ENCODE measurements at regions not wholly inside any gene's neighbourhood (a gene's known extent, or its start where the extent isn't known, plus 50 kb on each side); places are given as distances from the start of the nearest gene placed in this dataset.

DNA sequence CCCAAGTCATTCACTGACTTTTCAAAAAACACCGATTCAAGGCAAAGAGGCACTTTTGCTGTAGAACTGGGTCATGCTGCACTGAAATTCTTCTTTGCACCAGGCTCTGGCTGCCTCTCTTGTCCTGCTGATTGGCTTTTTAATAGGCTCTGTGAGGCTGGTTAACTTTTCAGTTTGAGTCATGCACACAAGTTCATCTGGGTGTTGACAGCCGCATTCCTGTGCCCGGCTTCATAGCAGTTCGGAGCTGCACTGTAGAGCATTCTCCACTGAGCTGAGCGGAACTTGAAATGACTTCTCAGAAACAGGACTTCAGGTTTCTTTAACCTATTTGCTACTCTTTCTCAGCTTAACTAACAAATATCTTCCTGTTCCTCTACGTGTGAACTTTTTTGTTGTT, 978.3 kb downstream of the UQCRFS1 start:
- peaks cover 7% of the 10 kb centered on the region for H3K4me1 Mint-ChIP-seq
- H3K27me3 Mint-ChIP-seq (ENCODE audit: low read depth, poor library complexity), result peaks cover 74% of the 10 kb centered on the region
- no peak overlapping the region for H3K27ac Mint-ChIP-seq
- TF ChIP-seq, protein P1, sequence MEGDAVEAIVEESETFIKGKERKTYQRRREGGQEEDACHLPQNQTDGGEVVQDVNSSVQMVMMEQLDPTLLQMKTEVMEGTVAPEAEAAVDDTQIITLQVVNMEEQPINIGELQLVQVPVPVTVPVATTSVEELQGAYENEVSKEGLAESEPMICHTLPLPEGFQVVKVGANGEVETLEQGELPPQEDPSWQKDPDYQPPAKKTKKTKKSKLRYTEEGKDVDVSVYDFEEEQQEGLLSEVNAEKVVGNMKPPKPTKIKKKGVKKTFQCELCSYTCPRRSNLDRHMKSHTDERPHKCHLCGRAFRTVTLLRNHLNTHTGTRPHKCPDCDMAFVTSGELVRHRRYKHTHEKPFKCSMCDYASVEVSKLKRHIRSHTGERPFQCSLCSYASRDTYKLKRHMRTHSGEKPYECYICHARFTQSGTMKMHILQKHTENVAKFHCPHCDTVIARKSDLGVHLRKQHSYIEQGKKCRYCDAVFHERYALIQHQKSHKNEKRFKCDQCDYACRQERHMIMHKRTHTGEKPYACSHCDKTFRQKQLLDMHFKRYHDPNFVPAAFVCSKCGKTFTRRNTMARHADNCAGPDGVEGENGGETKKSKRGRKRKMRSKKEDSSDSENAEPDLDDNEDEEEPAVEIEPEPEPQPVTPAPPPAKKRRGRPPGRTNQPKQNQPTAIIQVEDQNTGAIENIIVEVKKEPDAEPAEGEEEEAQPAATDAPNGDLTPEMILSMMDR (IDR thresholded peaks at IDR 0.05), result no peak
- H3K4me3 Mint-ChIP-seq, result no peak overlapping the region
- no peak for DNase-seq
- no peaks in the 10 kb centered on the region for H3K36me3 Mint-ChIP-seq (ENCODE audit: low read depth)
- no peaks in the 10 kb centered on the region for H3K9me3 Mint-ChIP-seq

DNA sequence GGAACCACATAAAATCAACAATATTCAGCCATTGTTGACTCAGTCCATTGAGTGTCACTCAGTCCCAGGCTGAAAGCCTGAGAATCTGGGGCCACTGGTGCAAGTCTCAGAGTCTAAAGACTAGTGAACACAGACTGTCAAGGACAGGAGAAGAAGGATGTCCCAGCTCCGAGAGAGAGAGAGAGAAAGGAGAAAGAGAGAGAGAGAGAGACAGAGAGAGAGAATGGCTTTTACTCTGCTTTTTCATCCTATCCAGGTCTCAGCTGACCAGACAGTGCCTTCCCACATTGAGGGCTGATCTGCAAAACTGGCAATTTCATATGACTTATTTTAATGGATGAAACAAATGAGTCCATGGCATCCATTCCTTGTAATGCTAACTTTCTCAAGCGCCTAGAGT, 984.1 kb downstream of the UQCRFS1 start:
- H3K27me3 Mint-ChIP-seq (ENCODE audit: low read depth, poor library complexity), result peaks cover 52% of the 10 kb centered on the region
- no peak overlapping the region for H3K4me3 Mint-ChIP-seq
- no peaks in the 10 kb centered on the region for H3K4me1 Mint-ChIP-seq
- TF ChIP-seq, protein P1 (IDR thresholded peaks at IDR 0.05), result no peak
- no peak for DNase-seq
- no peaks in the 10 kb centered on the region for H3K9me3 Mint-ChIP-seq
- H3K36me3 Mint-ChIP-seq (ENCODE audit: low read depth), result no peaks in the 10 kb centered on the region
- H3K27ac Mint-ChIP-seq, result no peak overlapping the region

DNA sequence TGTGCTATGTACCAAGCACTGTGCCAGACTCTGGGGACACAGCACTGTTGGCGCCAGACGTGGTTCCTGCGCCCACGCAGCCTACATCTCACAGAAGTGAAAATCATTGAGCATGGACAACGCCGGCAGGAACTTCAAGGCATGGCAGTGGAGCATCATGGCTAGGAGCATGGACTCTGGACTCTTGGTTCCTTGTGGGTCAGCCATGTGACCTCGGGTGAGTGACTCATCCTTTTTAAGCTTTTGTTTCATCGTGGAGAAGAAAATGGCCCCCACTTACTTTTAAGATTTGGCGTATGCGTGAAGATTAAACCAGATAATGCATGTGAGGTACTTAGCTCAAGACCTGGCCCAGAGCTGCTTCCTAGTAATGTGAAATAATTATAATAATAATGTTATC, 988.5 kb downstream of the UQCRFS1 start:
- no peak for DNase-seq
- Mint-ChIP-seq H3K4me3 (no peak overlapping the region), H3K36me3 (ENCODE audit: low read depth) (no peaks in the 10 kb centered on the region), H3K4me1 (no peaks in the 10 kb centered on the region), H3K9me3 (no peaks in the 10 kb centered on the region), H3K27ac (no peak overlapping the region), H3K27me3 (ENCODE audit: low read depth, poor library complexity) (peaks cover 29% of the 10 kb centered on the region)
- TF ChIP-seq, protein P1 (IDR thresholded peaks at IDR 0.05), result no peak

DNA sequence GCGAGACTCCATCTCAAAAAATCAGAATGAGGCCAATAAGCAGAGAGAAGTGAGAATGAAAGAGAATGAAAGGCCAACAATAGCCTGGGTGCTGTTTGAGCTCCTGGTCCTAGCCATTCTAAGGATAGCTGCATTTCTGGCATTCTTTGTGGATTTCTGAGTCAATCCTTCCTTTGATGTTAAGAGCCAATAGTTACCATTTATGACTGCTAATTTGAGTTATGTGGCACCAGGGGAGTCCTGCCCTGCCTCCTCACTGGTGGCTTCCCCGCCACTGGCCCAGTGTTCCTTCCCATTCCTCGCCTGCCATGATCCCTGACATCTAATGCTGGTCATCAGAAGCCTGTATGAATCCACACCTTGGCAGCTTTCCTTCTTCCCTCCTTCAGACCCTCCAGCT, 991.2 kb downstream of the UQCRFS1 start:
- Mint-ChIP-seq H3K36me3 (ENCODE audit: low read depth) (no peaks in the 10 kb centered on the region), H3K4me1 (no peaks in the 10 kb centered on the region), H3K27ac (no peak overlapping the region), H3K9me3 (no peaks in the 10 kb centered on the region), H3K27me3 (ENCODE audit: low read depth, poor library complexity) (peaks cover 21% of the 10 kb centered on the region), H3K4me3 (no peak overlapping the region)
- TF ChIP-seq, protein P1 (IDR thresholded peaks at IDR 0.05), result no peak
- no peak for DNase-seq

DNA sequence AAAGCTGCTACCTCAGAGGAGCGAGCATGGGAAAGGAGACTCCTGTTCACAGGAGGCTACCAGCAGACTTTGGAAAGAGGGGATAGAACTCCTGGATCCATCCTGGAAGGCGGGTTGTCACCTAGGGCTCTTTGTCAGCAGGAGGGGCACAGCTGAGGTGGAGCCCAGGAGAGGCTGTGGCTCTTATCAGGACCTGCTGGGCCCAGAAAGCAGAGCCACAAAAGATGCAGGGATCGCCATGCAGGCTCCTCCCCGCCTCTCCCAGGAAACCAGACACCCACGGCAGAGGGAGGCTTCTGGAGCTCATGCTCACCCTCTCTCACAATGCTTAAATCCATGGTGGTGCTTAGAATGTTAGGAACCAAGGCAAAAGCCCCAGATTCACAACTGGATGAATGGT, 994.2 kb downstream of the UQCRFS1 start:
- no peak for DNase-seq
- H3K4me1 Mint-ChIP-seq, result peaks cover 6% of the 10 kb centered on the region
- H3K4me3 Mint-ChIP-seq, result no peak overlapping the region
- H3K9me3 Mint-ChIP-seq, result no peaks in the 10 kb centered on the region
- no peaks in the 10 kb centered on the region for H3K36me3 Mint-ChIP-seq (ENCODE audit: low read depth)
- TF ChIP-seq, protein P1 (IDR thresholded peaks at IDR 0.05), result no peak
- H3K27ac Mint-ChIP-seq, result no peak overlapping the region
- peaks cover 14% of the 10 kb centered on the region for H3K27me3 Mint-ChIP-seq (ENCODE audit: low read depth, poor library complexity)

DNA sequence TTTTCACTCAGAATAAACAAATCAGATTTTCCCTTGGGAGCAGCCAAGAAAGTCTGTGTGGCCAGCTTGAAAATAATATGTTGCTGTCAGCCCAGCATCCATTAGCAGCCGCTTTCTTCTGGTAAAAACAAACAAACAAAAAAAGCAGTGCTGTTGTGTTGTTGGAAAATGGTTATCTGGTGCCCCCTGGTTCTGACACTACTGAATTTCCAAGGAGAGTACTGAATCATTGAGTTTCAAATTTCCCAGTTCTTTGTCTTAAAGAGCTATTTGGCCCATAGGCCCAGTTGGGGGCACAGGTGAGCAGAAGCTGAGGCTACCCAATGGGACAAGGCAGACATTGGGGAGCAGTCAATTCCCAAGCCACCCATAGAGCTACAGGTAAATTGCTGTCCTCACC, 995.9 kb downstream of the UQCRFS1 start:
- peaks cover 13% of the 10 kb centered on the region for H3K27me3 Mint-ChIP-seq (ENCODE audit: low read depth, poor library complexity)

More for the DNA sequence above, 995.9 kb downstream of the UQCRFS1 start:
- no peak overlapping the region for H3K27ac Mint-ChIP-seq
- DNase-seq, result no peak
- no peak overlapping the region for H3K4me3 Mint-ChIP-seq
- H3K36me3 Mint-ChIP-seq (ENCODE audit: low read depth), result no peaks in the 10 kb centered on the region
- TF ChIP-seq, protein P1 (IDR thresholded peaks at IDR 0.05), result no peak
- H3K4me1 Mint-ChIP-seq, result peaks cover 6% of the 10 kb centered on the region
- no peaks in the 10 kb centered on the region for H3K9me3 Mint-ChIP-seq
